ENCODE measurements at regions not wholly inside any gene's neighbourhood (a gene's known extent, or its start where the extent isn't known, plus 50 kb on each side); places are given as distances from the start of the nearest gene placed in this dataset.

GRCh38 chr3:18295171-18295920 lies 129.8 kb downstream of the SATB1 start:
- TF ChIP-seq CTCF (conservative IDR thresholded peaks at IDR 0.05; ENCODE audit: low read depth in 2 of 2): peak; percentile 89 to 99
- TF ChIP-seq POLR2AphosphoS5 (IDR thresholded peaks at IDR 0.05; ENCODE audit: low read depth): no peak
- no peak for TF ChIP-seq EZH2 (IDR thresholded peaks at IDR 0.05; ENCODE audit: low read depth, unreplicated experiment)
- TF ChIP-seq ETS1 (IDR thresholded peaks at IDR 0.05): no peak
- TF ChIP-seq STAT1 (IDR thresholded peaks at IDR 0.05; ENCODE audit: unreplicated experiment): no peak
